Urothelium cell line (cell line): ENCODE measurements at regions not wholly inside any gene's neighbourhood (a gene's known extent, or its start where the extent isn't known, plus 50 kb on each side); places are given as distances from the start of the nearest gene placed in this dataset.

Source experiments
- DNase-seq: peaks from one replicate; pipeline ENCODE4 v3.0.0; 2011; ENCODE audit warnings: low spot score, mixed read lengths
- FAIRE-seq: peaks from 2 replicates; lab custom pipeline; 2011; peaks lifted over from hg19 to GRCh38; lab: Jason Lieb, UNC

GRCh38 chr15:62456011-62456920 lies 291.2 kb upstream of the C2CD4B start:
- DNase-seq (no peak), FAIRE-seq (no peak)

- DNase-seq = no peak
- no peak for FAIRE-seq
Measured at GRCh38 chr15:62457100-62457499, 292.0 kb upstream of the C2CD4B start.

- FAIRE-seq (no peak), DNase-seq (no peak)
Measured at GRCh38 chr15:62459875-62460274, 294.8 kb upstream of the C2CD4B start.

GRCh38 chr15:62462268-62462667 lies 297.2 kb upstream of the C2CD4B start:
- FAIRE-seq (peak; percentile 67), DNase-seq (no peak)

- DNase-seq = no peak
Measured at GRCh38 chr15:62462721-62463120, 297.6 kb upstream of the C2CD4B start.

GRCh38 chr15:62464705-62465104 lies 299.6 kb upstream of the C2CD4B start:
- DNase-seq (peak; percentile 40), FAIRE-seq (no peak)

More at GRCh38 chr15:62462721-62463120, 297.6 kb upstream of the C2CD4B start:
- no peak for FAIRE-seq

GRCh38 chr15:62465173-62465572 lies 300.1 kb upstream of the C2CD4B start:
- FAIRE-seq = peak; percentile 85
- no peak for DNase-seq

GRCh38 chr15:62469478-62469873 lies 304.4 kb upstream of the C2CD4B start:
- FAIRE-seq (no peak), DNase-seq (no peak)

- FAIRE-seq (peak; percentile 5), DNase-seq (peak; percentile 57)
Measured at GRCh38 chr15:62469874-62470688, 305.0 kb upstream of the C2CD4B start.

- FAIRE-seq = no peak
- no peak for DNase-seq
Measured at GRCh38 chr15:62472616-62473299, 307.7 kb upstream of the C2CD4B start.

GRCh38 chr15:62474021-62474770 lies 309.1 kb upstream of the C2CD4B start:
- DNase-seq (no peak), FAIRE-seq (no peak)

- DNase-seq (no peak), FAIRE-seq (no peak)
Measured at GRCh38 chr15:62474771-62475124, 309.7 kb upstream of the C2CD4B start.

- DNase-seq = no peak
- no peak for FAIRE-seq
Measured at GRCh38 chr15:62475591-62475990, 310.5 kb upstream of the C2CD4B start.

- peak; percentile 48 for FAIRE-seq
- no peak for DNase-seq
Measured at GRCh38 chr15:62476163-62476562, 311.1 kb upstream of the C2CD4B start.

- DNase-seq (no peak), FAIRE-seq (no peak)
Measured at GRCh38 chr15:62477929-62478328, 312.8 kb upstream of the C2CD4B start.

- DNase-seq (no peak), FAIRE-seq (no peak)
Measured at GRCh38 chr15:62482785-62483429, 317.8 kb upstream of the C2CD4B start.

GRCh38 chr15:62483814-62484213 lies 318.7 kb upstream of the C2CD4B start:
- FAIRE-seq (no peak), DNase-seq (no peak)

- DNase-seq (no peak), FAIRE-seq (peak; percentile 5)
Measured at GRCh38 chr15:62485170-62485720, 320.2 kb upstream of the C2CD4B start.

- DNase-seq (no peak), FAIRE-seq (no peak)
Measured at GRCh38 chr15:62486041-62486440, 321.0 kb upstream of the C2CD4B start.

- DNase-seq = no peak
- FAIRE-seq = no peak
Measured at GRCh38 chr15:62488387-62488786, 323.3 kb upstream of the C2CD4B start.
